ENCODE measurements at regions not wholly inside any gene's neighbourhood (a gene's known extent, or its start where the extent isn't known, plus 50 kb on each side); places are given as distances from the start of the nearest gene placed in this dataset.

DNA sequence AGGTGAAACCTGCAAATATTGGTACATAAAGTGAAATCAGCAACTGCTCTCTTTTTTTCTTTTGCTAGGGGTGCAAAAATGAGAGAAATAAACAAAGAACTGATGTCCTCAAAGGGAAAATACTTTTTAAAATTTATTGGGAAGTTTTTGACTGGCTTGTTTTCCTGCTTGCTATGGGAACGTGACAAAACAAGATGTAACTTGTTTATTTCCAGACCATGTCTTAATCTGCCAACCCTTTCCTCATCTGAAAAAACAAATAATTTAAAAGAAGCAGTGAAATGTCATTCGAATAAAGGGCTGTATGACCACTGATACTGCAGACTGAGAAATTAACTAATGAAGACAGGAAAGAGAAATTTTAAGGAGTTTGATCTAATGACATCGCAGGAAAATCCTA, 221.9 kb downstream of the CBLN4 start:
- no peak overlapping the region for H3K14ac ChIP-seq (ENCODE audit: insufficient read depth, low read length)
- no peaks in the 10 kb centered on the region for H3K4me1 ChIP-seq (ENCODE audit: insufficient read depth, low read length)
- H2AFZ ChIP-seq (ENCODE audit: low read length): no peak overlapping the region
- no peaks in the 10 kb centered on the region for H3K4me1 Mint-ChIP-seq
- H3K36me3 Mint-ChIP-seq (ENCODE audit: insufficient read depth in 1 of 3, low read depth in 3 of 3): peaks cover 0 to 26% (median 4%) of the 10 kb centered on the region in 3 experiments; a peak in 3 of 7 replicates
- no peak overlapping the region for H3K4me3 Mint-ChIP-seq
- H3K27ac ChIP-seq (ENCODE audit: insufficient read length, low read depth, low read length): no peak overlapping the region
- no peak overlapping the region for H2BK15ac ChIP-seq (ENCODE audit: low read depth, low read length)
- no peaks in the 10 kb centered on the region for H3K9me3 ChIP-seq (ENCODE audit: control insufficient read depth, low read depth, low read length)
- no peaks in the 10 kb centered on the region; the same call in 1 of the 2 replicates for H3K27me3 Mint-ChIP-seq (ENCODE audit: low read depth)
- no peak overlapping the region for H4K91ac ChIP-seq (ENCODE audit: insufficient read length, low read depth, low read length)
- no CpG with 5 or more reads among the region's 3 CpGs for WGBS (ENCODE audit: extremely low coverage, insufficient read length, low lambda C conversion rate)
- no peaks in the 10 kb centered on the region for H3K79me1 ChIP-seq (ENCODE audit: insufficient read depth, low read depth, low read length, poor library complexity, severe bottlenecking)
- H3K9me3 Mint-ChIP-seq: peaks cover 26 to 85% of the 10 kb centered on the region in 2 experiments
- no peak overlapping the region for H3T11ph ChIP-seq (ENCODE audit: low read length)
- no peak overlapping the region for H3K27ac Mint-ChIP-seq
- H3K23ac ChIP-seq (ENCODE audit: insufficient read length, low read depth, low read length): no peak overlapping the region
- H2BK5ac ChIP-seq (ENCODE audit: insufficient read length, low read length): no peak overlapping the region
- no peak overlapping the region for H4K5ac ChIP-seq (ENCODE audit: insufficient read length, low read depth, low read length)
- no peak overlapping the region for H3K4me2 ChIP-seq (ENCODE audit: insufficient read depth, insufficient read length, low read length)
- no peak overlapping the region for H3K9ac ChIP-seq (ENCODE audit: extremely low read depth, insufficient read length, low read length)
- H4K8ac ChIP-seq (replicated peaks; ENCODE audit: insufficient read length, low read depth, low read length): no peak overlapping the region
- H3K79me2 ChIP-seq (ENCODE audit: insufficient read depth, low read length): no peaks in the 10 kb centered on the region
- H3K27me3 ChIP-seq (ENCODE audit: insufficient read depth, low read length): no peaks in the 10 kb centered on the region
- TF ChIP-seq, protein P1, sequence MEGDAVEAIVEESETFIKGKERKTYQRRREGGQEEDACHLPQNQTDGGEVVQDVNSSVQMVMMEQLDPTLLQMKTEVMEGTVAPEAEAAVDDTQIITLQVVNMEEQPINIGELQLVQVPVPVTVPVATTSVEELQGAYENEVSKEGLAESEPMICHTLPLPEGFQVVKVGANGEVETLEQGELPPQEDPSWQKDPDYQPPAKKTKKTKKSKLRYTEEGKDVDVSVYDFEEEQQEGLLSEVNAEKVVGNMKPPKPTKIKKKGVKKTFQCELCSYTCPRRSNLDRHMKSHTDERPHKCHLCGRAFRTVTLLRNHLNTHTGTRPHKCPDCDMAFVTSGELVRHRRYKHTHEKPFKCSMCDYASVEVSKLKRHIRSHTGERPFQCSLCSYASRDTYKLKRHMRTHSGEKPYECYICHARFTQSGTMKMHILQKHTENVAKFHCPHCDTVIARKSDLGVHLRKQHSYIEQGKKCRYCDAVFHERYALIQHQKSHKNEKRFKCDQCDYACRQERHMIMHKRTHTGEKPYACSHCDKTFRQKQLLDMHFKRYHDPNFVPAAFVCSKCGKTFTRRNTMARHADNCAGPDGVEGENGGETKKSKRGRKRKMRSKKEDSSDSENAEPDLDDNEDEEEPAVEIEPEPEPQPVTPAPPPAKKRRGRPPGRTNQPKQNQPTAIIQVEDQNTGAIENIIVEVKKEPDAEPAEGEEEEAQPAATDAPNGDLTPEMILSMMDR (conservative IDR thresholded peaks at IDR 0.05): no peak
- no peak overlapping the region for H2BK120ac ChIP-seq (ENCODE audit: low read depth, low read length, poor library complexity, severe bottlenecking)
- no peak overlapping the region for H3K18ac ChIP-seq (ENCODE audit: insufficient read length, low read depth, low read length)
- no peak overlapping the region for H2AK5ac ChIP-seq (ENCODE audit: insufficient read length, low read length)
- no peak overlapping the region for H3K4ac ChIP-seq (ENCODE audit: low read depth, low read length)
- no peaks in the 10 kb centered on the region for H4K20me1 ChIP-seq (ENCODE audit: control insufficient read depth, insufficient read depth, insufficient read length)
- H2BK12ac ChIP-seq (ENCODE audit: insufficient read length, low read depth, low read length): no peak overlapping the region
- no peak for DNase-seq
- H2BK20ac ChIP-seq (ENCODE audit: low read depth, low read length, poor library complexity, severe bottlenecking): no peak overlapping the region
- no peak overlapping the region for H3K56ac ChIP-seq (ENCODE audit: insufficient read length, low read depth, low read length)
- no peaks in the 10 kb centered on the region for H3K23me2 ChIP-seq (ENCODE audit: insufficient read length, low read depth, low read length, poor library complexity, severe bottlenecking)

All from H9 (cell line).